Prostate gland (tissue), 2 donors: ENCODE measurements at regions not wholly inside any gene's neighbourhood (a gene's known extent, or its start where the extent isn't known, plus 50 kb on each side); places are given as distances from the start of the nearest gene placed in this dataset.

Source experiments
- DNase-seq: peaks from one replicate; pipeline ENCODE4 v3.0.0-alpha.2; 2019; ENCODE audit warnings: low spot score
- H3K27ac ChIP-seq, 2 donors: fragments of 200-600 bp; sonication (generic); 2 replicates each; pipeline ENCODE4 v1.5.1; 2017 to 2019
- H3K27me3 ChIP-seq: fragments of 200-600 bp; sonication (generic); replicated peaks from 2 replicates; pipeline ENCODE4 v1.5.1; 2019; ENCODE audit not compliant: insufficient read depth
- H3K36me3 ChIP-seq, 2 donors: fragments of 200-600 bp; sonication (generic); 1 replicate in 1 of 2; 2 replicates in 1 of 2; pipeline versions ENCODE4 v1.5.1 to v1.8.1; 2017 to 2019
- H3K4me1 ChIP-seq: fragments of 200-600 bp; sonication (generic); replicated peaks from 2 replicates; pipeline ENCODE4 v1.5.1; 2019
- H3K4me3 ChIP-seq, 2 donors: fragments of 200-600 bp; sonication (generic); 2 replicates each; pipeline ENCODE4 v1.5.1; 2017 to 2019
- H3K9me3 ChIP-seq: fragments of 200-600 bp; sonication (generic); 2 replicates; pipeline ENCODE4 v1.5.1; 2017
- POLR2A ChIP-seq: fragments of 450-650 bp; IDR thresholded peaks from one replicate; pipeline ENCODE4 v1.6.1; 2016; ENCODE audit warnings: antibody characterized with exemption, mild to moderate bottlenecking
- POLR2AphosphoS5 ChIP-seq: sonication (generic); formaldehyde crosslinking; IDR thresholded peaks from one replicate; pipeline ENCODE4 v1.6.1; 2017; ENCODE audit warnings: antibody characterized with exemption
- WGBS: methylation state at CpG from one replicate; pipeline ENCODE4 v1.1.5; 2018; 5-methylcytosine and 5-hydroxymethylcytosine counted together
- intact Hi-C: fragments of 100-400 bp; cut with DNase I; formaldehyde crosslinking; loops from one replicate; pipeline ENCODE4 v1.14.2; 2022
- TF ChIP-seq, protein P1 (sequence below), 4 experiments: fragments of 200-600 bp in 2 of 4; fragments of 450-650 bp in 2 of 4; sonication (generic) in 2 of 4; IDR thresholded peaks; 1 replicate in 3 of 4; 2 replicates in 1 of 4; pipeline ENCODE4 v1.5.1; 2016 to 2019; ENCODE audit warnings: antibody characterized with exemption in 4 of 4, mild to moderate bottlenecking in 2 of 4, moderate library complexity in 2 of 4

DNA sequence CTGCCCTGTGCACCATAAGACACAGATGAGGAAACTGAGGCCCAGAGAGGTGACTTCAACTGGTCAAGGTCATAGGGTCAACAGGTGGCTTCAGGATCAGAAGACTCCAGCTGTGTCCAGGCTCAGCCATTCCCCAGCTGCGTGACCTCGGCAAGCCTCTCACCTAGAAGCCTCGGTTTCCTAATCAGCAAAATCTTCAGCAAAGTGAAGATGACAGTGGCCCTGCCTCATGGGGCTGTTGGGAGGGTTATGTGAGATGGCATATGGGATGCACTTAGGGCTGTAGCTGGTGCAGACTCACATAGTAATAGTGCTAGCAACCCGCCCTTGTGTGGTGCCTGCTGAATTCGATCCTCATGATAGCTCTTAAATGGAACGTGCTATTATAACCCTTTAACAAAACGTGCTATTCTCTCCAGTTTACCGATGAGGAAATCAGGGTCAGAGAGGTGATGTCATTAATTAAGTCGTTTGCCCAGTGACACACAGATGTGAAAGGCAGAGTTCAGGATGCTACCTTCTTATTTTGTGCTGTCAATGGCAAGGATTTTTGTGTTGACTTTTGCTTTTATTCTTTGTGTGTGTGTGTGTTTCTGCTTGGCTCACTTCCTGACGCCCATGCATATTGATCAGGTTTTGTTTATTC lies 472.9 kb downstream of the MATN1 start:
- 43% methylated on average over 10 of the region's 10 CpGs for WGBS
- no peaks in the 10 kb centered on the region for H3K27me3 ChIP-seq

GRCh38 chr1:30249446-30250337 lies 473.7 kb downstream of the MATN1 start:
- Histone ChIP-seq H3K9me3 (no peaks in the 10 kb centered on the region), H3K4me1 (no peaks in the 10 kb centered on the region), H3K36me3 (no peaks in the 10 kb centered on the region), H3K4me3 (no peak overlapping the region), H3K27me3 (no peaks in the 10 kb centered on the region), H3K27ac (no peak overlapping the region)
- no peak for DNase-seq
- TF ChIP-seq, protein P1, sequence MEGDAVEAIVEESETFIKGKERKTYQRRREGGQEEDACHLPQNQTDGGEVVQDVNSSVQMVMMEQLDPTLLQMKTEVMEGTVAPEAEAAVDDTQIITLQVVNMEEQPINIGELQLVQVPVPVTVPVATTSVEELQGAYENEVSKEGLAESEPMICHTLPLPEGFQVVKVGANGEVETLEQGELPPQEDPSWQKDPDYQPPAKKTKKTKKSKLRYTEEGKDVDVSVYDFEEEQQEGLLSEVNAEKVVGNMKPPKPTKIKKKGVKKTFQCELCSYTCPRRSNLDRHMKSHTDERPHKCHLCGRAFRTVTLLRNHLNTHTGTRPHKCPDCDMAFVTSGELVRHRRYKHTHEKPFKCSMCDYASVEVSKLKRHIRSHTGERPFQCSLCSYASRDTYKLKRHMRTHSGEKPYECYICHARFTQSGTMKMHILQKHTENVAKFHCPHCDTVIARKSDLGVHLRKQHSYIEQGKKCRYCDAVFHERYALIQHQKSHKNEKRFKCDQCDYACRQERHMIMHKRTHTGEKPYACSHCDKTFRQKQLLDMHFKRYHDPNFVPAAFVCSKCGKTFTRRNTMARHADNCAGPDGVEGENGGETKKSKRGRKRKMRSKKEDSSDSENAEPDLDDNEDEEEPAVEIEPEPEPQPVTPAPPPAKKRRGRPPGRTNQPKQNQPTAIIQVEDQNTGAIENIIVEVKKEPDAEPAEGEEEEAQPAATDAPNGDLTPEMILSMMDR (IDR thresholded peaks at IDR 0.05) = no peak
- TF ChIP-seq POLR2A (no peak), POLR2AphosphoS5 (no peak)
- WGBS = 64% methylated on average over 16 of the region's 16 CpGs
- intact Hi-C loops = no loop called here

More for the DNA sequence above, 472.9 kb downstream of the MATN1 start:
- Histone ChIP-seq H3K4me1 (no peaks in the 10 kb centered on the region), H3K36me3 (no peaks in the 10 kb centered on the region), H3K27ac (no peak overlapping the region), H3K4me3 (no peak overlapping the region), H3K9me3 (no peaks in the 10 kb centered on the region)
- DNase-seq = no peak
- TF ChIP-seq, protein P1 (IDR thresholded peaks at IDR 0.05) = no peak
- no peak for TF ChIP-seq POLR2AphosphoS5
- no peak for TF ChIP-seq POLR2A
- intact Hi-C loops = no loop called here

GRCh38 chr1:30248774-30249173 lies 474.6 kb downstream of the MATN1 start:
- Histone ChIP-seq H3K4me3 (no peak overlapping the region), H3K27me3 (peaks cover 1% of the 10 kb centered on the region), H3K4me1 (no peaks in the 10 kb centered on the region), H3K9me3 (no peaks in the 10 kb centered on the region), H3K27ac (no peak overlapping the region), H3K36me3 (no peaks in the 10 kb centered on the region)
- WGBS = 34% methylated on average over 3 of the region's 3 CpGs
- intact Hi-C loops = no loop called here
- TF ChIP-seq POLR2A (no peak), POLR2AphosphoS5 (no peak)
- TF ChIP-seq, protein P1 (IDR thresholded peaks at IDR 0.05) = no peak
- no peak for DNase-seq

DNA sequence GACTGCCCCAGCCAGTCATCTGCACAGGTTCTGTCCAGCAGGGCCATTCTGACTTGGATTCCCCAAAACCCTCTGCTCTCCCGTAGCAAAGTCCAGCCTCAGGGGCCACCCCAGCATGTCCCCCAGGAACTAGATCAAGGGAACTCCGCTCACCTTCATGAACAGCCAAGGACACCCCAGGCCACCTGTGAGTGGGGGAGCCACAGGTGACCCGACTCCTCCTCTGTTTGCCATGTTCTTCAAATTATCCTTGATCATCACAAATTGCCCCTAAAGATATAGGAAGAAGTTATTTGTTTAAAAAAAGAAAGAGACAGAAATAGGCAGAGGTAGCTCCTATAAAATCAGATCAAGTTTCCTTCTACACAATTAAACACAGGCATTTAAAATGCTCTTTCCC lies 475.0 kb downstream of the MATN1 start:
- Histone ChIP-seq H3K9me3 (no peaks in the 10 kb centered on the region), H3K27ac (no peak overlapping the region), H3K4me3 (no peak overlapping the region), H3K36me3 (no peaks in the 10 kb centered on the region), H3K27me3 (peaks cover 2% of the 10 kb centered on the region), H3K4me1 (no peaks in the 10 kb centered on the region)
- intact Hi-C loops = no loop called here
- TF ChIP-seq POLR2AphosphoS5 (no peak), POLR2A (no peak)
- TF ChIP-seq, protein P1 (IDR thresholded peaks at IDR 0.05) = no peak
- no peak for DNase-seq
- 72% methylated on average over 3 of the region's 3 CpGs for WGBS
